NCI-H526 (cell line): ENCODE measurements at regions not wholly inside any gene's neighbourhood (a gene's known extent, or its start where the extent isn't known, plus 50 kb on each side); places are given as distances from the start of the nearest gene placed in this dataset.

Source experiments
- DNase-seq, 2 experiments: peaks; one replicate each; lab custom pipeline; 2025; lab: John Stamatoyannopoulos, UW

GRCh38 chr2:145018502-145018901 lies 498.6 kb upstream of the ZEB2 start:
- DNase-seq, result no peak

GRCh38 chr2:145017149-145017548 lies 497.2 kb upstream of the ZEB2 start:
- DNase-seq, result no peak

DNA sequence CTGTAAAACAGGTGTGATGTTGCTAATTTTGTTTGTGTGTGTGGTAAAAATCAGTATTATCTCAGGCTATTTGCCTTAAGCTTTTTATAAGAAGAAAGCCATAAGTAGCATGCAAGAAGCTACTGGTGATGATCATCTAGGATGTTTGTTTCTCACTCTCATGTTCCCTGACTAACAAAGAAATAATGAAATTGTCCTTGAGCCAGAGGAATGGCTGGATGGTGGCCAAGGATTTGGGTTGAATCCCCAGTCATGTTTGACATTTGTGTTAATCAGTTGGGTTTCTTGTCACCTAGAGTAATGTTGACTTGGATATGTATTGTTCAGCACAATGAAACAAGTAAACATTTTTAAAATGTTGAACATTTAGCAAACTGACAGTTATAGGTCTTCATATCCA lies 496.8 kb upstream of the ZEB2 start:
- DNase-seq, result no peak

DNA sequence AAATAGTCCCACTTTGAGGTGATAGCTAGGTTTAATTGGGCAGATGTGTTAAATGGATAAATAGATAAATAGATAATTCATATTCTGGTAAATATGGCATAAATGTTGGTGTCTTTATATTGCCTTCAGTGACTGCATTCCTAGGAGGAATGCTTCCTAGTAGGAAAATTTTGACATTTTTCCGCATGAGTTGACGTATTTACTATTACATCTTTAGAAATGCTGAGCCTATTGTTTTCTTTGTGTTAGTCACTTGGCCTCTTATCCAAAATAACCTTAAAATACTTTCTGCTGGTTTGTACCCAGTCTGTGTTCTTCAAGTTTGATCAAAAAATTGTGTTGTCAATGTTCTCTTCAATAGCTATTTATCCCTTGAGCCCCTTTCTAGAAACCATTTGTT lies 495.6 kb upstream of the ZEB2 start:
- no peak for DNase-seq

- no peak for DNase-seq
Observed at GRCh38 chr2:145012806-145013205, 492.9 kb upstream of the ZEB2 start.

DNA sequence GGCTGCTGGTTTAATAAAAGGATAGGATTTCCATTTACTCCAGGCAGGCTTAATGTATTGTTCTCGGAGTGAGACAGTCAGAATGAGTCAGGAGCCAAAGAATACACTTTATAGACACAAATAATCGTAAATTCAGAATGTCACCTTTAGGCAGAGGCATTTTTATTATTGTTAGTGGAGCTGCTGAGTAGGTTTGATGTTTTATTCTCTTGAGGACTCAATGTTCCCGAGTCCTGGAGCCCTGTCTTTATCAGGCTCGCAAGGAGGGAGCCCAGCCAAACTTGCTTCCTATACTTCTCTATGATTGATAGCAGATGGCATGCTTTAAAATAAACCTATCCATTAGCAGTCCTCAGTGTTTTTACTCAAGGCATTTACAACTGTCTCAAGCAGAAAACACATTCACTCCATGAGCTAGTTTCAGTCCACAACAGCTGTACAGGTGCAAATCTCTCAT lies 492.3 kb upstream of the ZEB2 start:
- DNase-seq, result no peak

GRCh38 chr2:145010635-145011034 lies 490.7 kb upstream of the ZEB2 start:
- no peak for DNase-seq

DNA sequence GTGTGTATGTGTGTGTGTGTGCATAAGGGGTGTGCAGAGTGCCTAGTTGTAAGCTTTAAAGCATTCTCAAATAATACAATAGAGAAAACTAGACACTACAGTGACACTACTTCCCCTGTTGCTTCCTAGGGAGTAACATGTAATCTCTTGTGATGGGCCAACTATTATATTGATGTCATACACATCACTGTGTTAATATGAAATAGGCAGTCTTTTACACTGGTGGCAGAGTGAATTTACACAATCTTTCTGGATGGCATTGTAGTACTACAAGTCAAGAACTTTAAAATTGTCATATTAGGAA lies 488.0 kb upstream of the ZEB2 start:
- DNase-seq, result no peak

- no peak for DNase-seq
Observed at GRCh38 chr2:145007093-145007959, 487.4 kb upstream of the ZEB2 start.

GRCh38 chr2:145002624-145003023 lies 482.7 kb upstream of the ZEB2 start:
- DNase-seq, result no peak

GRCh38 chr2:145000376-145000775 lies 480.5 kb upstream of the ZEB2 start:
- DNase-seq, result no peak

DNA sequence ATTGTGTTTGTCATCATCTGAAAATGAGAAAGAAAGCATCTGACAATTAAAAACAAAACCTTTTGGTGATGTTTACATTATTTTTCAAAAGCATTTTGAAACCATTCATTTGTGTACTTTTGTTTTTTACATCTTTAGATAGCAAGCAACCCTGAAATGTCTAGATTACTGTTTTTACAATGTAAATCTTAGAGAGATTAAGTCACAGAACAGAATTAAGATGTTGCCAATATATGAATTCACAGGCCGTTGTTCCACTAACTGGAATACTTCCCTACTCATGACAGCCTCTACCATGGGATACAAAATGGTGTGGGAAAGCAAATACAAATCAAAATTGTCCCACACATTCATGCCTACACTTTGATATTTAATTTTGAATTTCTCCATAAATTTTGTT lies 480.0 kb upstream of the ZEB2 start:
- no peak for DNase-seq

DNA sequence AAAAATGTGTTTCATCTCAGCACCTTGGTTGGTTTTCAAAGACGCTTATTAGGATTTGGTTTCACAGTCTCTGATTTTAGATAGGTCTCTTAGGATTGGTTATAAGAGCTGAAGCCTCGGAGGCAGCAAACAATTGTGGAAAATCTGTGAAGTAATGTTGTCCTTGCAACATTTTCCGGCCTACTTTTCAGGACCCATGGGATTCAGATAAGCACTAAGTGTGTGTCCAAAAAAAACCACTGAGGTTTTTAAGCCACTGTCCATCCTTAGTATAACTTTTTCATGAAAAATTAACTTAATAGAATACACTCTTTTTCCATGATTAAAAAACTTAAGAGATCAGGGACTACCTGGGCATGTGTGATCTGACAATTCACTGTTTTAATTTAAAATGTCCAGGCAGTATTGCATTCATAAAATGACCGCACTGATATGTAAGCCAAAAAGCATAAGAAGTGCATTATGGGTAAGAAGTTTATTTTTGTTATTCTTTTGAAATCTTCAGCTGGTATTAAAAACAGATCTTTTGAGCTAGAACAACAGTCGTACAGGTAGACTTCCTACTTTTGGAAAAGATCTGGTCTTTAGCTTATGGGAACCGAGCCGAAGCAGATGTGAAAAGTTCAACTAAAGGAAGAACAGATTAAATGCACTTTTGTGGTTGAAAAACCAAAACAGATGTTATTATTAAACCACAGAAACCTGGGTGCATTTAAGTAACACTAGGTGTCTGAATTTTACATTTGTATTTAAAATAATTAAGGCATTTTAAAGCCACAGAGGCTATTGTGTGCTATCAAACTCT lies 479.4 kb upstream of the ZEB2 start:
- no peak for DNase-seq

DNA sequence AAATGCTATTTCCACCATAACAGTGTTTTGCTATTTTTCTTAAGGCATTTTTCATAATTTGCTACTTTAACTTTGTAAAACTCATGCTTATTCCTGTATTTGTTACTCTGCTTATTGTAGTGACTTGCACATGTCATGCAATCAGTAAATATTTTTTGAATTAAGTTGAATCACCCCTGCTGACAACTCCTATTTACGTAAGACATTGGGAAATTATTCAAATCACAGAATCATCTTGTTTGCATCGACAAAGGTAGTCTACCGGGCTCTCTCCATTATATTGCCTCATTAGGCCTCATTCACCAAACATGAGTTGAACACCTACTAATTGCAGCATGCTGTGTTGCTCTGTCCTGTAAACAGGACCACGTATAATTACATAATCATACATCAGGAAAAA lies 478.5 kb upstream of the ZEB2 start:
- DNase-seq, result peak in 1 of 2 experiments; percentile 5

DNA sequence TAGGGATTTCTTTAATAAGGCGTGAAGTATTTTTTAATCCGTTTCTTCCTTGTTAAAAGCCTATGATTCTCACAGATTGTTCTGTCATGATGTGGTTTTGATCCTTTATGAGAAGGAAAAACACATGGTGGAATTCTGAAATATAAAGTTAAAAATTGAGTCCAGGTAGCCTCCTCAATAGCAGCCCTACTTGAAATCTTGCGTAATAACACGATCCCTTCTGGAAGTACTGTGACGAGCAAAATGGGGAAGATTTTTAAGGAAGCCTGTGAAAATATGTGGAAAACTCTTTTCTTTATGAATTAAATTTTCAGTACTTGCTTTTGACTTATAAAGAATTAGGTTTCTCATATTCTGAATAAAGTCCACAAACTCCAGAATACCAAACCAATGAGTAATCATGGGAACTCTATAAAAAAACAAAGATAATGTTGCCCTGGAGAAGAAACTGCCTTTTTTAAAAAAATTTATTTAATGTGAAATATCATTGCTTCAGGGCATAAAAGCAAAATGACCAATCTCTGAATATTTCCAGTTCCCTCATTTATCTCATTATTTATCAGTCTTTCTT lies 476.4 kb upstream of the ZEB2 start:
- no peak for DNase-seq

GRCh38 chr2:144995482-144995881 lies 475.6 kb upstream of the ZEB2 start:
- no peak for DNase-seq

DNA sequence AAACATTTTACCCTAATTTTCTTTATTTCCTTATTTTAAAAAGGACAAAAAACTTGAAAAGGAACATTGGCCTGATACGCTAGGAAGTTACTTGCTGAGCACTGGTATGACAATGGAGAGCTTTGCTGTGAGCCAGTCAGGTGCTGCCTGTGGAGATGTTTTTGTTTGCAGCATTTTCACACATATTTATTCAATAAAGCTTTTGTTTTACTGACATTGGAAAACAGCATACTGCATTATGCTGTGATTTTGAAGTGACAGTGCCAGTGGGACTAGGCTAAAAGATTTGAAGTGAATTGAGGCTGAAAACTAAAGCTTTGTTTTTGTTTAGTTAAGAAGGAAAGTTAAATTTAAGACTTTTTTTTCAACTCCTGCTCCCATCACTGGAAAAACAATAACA lies 470.7 kb upstream of the ZEB2 start:
- DNase-seq, result no peak

GRCh38 chr2:144989579-144990270 lies 469.8 kb upstream of the ZEB2 start:
- no peak for DNase-seq

DNA sequence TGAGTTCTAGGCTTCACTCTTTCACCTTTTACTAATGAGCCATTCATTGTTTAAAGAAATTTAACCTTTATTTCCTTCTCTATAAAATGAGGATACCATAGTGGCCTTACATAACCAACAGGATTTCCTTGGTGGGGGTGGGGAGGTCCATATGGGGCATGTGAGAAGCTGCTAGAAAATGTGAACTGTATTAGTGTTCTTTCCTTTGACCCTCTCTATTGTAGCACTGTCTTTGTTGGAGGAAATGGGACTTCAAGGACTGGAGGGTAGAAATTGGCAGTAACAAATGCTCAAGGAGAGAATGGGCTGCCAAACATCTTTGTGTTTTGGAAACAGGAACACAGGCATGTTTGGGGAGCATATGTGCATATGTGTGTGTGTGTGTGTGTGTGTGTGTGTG lies 468.7 kb upstream of the ZEB2 start:
- no peak for DNase-seq

GRCh38 chr2:144986691-144987090 lies 466.8 kb upstream of the ZEB2 start:
- no peak for DNase-seq

DNA sequence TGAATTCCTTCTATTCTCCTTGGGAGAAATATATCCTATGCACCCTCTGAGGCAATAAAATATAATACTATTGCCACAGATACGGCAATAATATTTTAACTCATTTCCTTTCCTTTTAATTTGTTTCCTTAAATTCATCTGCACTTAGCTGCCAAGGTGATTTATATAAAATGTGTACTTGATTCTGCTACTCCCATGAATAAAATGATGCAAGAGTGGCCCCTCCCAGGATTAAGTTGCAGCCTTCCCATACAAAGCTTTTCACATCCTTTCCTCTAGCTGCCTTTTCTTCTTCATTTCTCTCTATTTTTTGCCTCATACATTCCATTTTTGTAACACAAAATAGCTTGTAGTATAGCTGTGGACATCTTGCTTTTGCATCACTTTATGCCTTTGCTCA lies 464.1 kb upstream of the ZEB2 start:
- DNase-seq, result no peak

DNA sequence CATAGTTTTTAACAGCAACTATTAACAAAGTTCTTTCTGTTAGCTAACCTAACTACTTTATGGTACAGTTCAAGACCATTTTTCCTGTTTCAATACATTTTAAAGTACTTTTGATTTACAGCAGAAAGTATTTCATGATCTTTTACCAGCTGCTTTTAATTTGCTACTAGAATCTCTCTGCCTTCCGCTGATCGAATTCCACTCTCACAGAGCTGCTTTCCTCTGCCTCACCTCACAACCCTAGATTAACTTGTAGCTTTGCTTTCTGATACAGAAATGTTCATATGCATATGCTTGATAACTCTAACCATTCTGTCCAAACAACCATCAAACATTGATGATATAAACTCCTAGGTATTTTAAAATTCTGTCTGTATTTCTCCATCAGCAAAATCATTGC lies 463.2 kb upstream of the ZEB2 start:
- no peak for DNase-seq

DNA sequence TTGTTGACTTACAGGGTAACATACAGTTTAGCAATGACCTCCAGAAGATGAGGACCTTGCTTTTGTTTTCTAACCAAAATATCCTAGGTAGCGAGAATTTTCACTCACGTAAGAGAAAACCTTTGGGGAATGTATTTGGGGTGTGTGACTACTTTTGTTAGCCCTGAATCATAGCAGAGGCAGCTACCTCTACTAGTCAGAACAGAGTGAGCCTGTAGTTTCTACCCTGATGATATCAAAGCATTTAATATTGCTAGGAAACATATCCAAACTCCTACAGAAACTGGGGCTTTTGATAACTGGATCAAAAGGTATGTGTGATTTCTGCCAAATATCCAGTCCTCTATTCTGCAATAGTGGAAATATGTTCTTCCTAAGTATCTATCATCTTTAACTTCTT lies 462.6 kb upstream of the ZEB2 start:
- no peak for DNase-seq
